H9 (cell line): ENCODE measurements at regions not wholly inside any gene's neighbourhood (a gene's known extent, or its start where the extent isn't known, plus 50 kb on each side); places are given as distances from the start of the nearest gene placed in this dataset.

Source experiments
- DNase-seq: peaks from one replicate; pipeline ENCODE4 v3.0.0-alpha.2; 2017
- H2AFZ ChIP-seq: one replicate; pipeline ENCODE4 v1.6.1; 2013; ENCODE audit warnings: mild to moderate bottlenecking, low read length, control low read depth, moderate library complexity
- H2AK5ac ChIP-seq: 2 replicates; pipeline ENCODE4 v1.6.1; 2013; ENCODE audit warnings: low read length, control low read depth, mixed read lengths; ENCODE audit not compliant: insufficient read length
- H2BK120ac ChIP-seq: one replicate; pipeline ENCODE4 v1.6.1; 2013; ENCODE audit warnings: low read depth, mild to moderate bottlenecking, low read length, control low read depth, inconsistent platforms; ENCODE audit not compliant: poor library complexity, severe bottlenecking
- H2BK12ac ChIP-seq: 2 replicates; pipeline ENCODE4 v1.6.1; 2013; ENCODE audit warnings: low read length, control low read depth, mixed read lengths, low read depth; ENCODE audit not compliant: insufficient read length
- H2BK15ac ChIP-seq: 2 replicates; pipeline ENCODE4 v1.6.1; 2013; ENCODE audit warnings: low read depth, low read length, control low read depth
- H2BK20ac ChIP-seq: one replicate; pipeline ENCODE4 v1.6.1; 2013; ENCODE audit warnings: low read depth, mild to moderate bottlenecking, low read length, control low read depth, inconsistent platforms; ENCODE audit not compliant: poor library complexity, severe bottlenecking
- H2BK5ac ChIP-seq: 2 replicates; pipeline ENCODE4 v1.6.1; 2013; ENCODE audit warnings: low read length, control low read depth, mixed read lengths; ENCODE audit not compliant: insufficient read length
- H3K14ac ChIP-seq: 2 replicates; pipeline ENCODE4 v1.6.1; 2013; ENCODE audit warnings: low read length, control low read depth; ENCODE audit not compliant: insufficient read depth
- H3K18ac ChIP-seq: 2 replicates; pipeline ENCODE4 v1.6.1; 2013; ENCODE audit warnings: low read depth, mild to moderate bottlenecking, mixed read lengths, low read length, control low read depth; ENCODE audit not compliant: insufficient read length
- H3K23ac ChIP-seq: 2 replicates; pipeline ENCODE4 v1.6.1; 2013; ENCODE audit warnings: low read length, control low read depth, mixed read lengths, low read depth; ENCODE audit not compliant: insufficient read length
- H3K23me2 ChIP-seq: 2 replicates; pipeline ENCODE4 v1.6.1; 2013; ENCODE audit warnings: low read depth, mild to moderate bottlenecking, mixed read lengths, low read length, control low read depth; ENCODE audit not compliant: insufficient read length, poor library complexity, severe bottlenecking
- H3K27ac ChIP-seq: 2 replicates; pipeline ENCODE4 v1.5.1; 2013; ENCODE audit warnings: low read length, control low read depth, mixed read lengths, low read depth; ENCODE audit not compliant: insufficient read length
- H3K27me3 ChIP-seq: 2 replicates; pipeline ENCODE4 v1.6.1; 2013; ENCODE audit warnings: low read length, control low read depth, inconsistent platforms; ENCODE audit not compliant: insufficient read depth
- H3K4ac ChIP-seq: 2 replicates; pipeline ENCODE4 v1.6.1; 2013; ENCODE audit warnings: low read depth, mild to moderate bottlenecking, control low read depth, inconsistent platforms, low read length, moderate library complexity
- H3K4me1 ChIP-seq: 2 replicates; pipeline ENCODE4 v1.6.1; 2013; ENCODE audit warnings: low read length, control low read depth, inconsistent platforms; ENCODE audit not compliant: insufficient read depth
- H3K4me2 ChIP-seq: 2 replicates; pipeline ENCODE4 v1.6.1; 2013; ENCODE audit warnings: low read length, control low read depth, mixed read lengths; ENCODE audit not compliant: insufficient read length, insufficient read depth
- H3K56ac ChIP-seq: 2 replicates; pipeline ENCODE4 v1.6.1; 2013; ENCODE audit warnings: low read depth, mild to moderate bottlenecking, mixed read lengths, low read length, control low read depth; ENCODE audit not compliant: insufficient read length
- H3K79me1 ChIP-seq: 2 replicates; pipeline ENCODE4 v1.6.1; 2013; ENCODE audit warnings: low read depth, mild to moderate bottlenecking, moderate library complexity, low read length, control low read depth, inconsistent platforms; ENCODE audit not compliant: insufficient read depth, poor library complexity, severe bottlenecking
- H3K79me2 ChIP-seq: 2 replicates; pipeline ENCODE4 v1.6.1; 2013; ENCODE audit warnings: low read length, control low read depth, inconsistent platforms; ENCODE audit not compliant: insufficient read depth
- H3K9ac ChIP-seq: 2 replicates; pipeline ENCODE4 v1.6.1; 2013; ENCODE audit warnings: low read length, control low read depth, mixed read lengths; ENCODE audit not compliant: insufficient read length; ENCODE audit errors: extremely low read depth
- H3K9me3 ChIP-seq: one replicate; pipeline ENCODE4 v1.6.1; 2013; ENCODE audit warnings: low read depth, low read length, inconsistent platforms; ENCODE audit not compliant: control insufficient read depth
- H3T11ph ChIP-seq: one replicate; pipeline ENCODE4 v1.6.1; 2013; ENCODE audit warnings: mild to moderate bottlenecking, low read length, control low read depth, inconsistent platforms
- H4K20me1 ChIP-seq: one replicate; pipeline ENCODE4 v1.6.1; 2013; ENCODE audit not compliant: control insufficient read depth, insufficient read length, insufficient read depth
- H4K5ac ChIP-seq: 2 replicates; pipeline ENCODE4 v1.6.1; 2013; ENCODE audit warnings: low read depth, mild to moderate bottlenecking, mixed read lengths, low read length, control low read depth; ENCODE audit not compliant: insufficient read length
- H4K8ac ChIP-seq: replicated peaks from 2 replicates; pipeline ENCODE4 v1.6.1; 2013; ENCODE audit warnings: low read length, control low read depth, mixed read lengths, low read depth; ENCODE audit not compliant: insufficient read length
- H4K91ac ChIP-seq: 2 replicates; pipeline ENCODE4 v1.6.1; 2013; ENCODE audit warnings: low read depth, mild to moderate bottlenecking, moderate library complexity, mixed read lengths, low read length, control low read depth; ENCODE audit not compliant: insufficient read length
- H3K27ac Mint-ChIP-seq, 3 experiments: 2 replicates in 2 of 3; 3 replicates in 1 of 3; pipeline ENCODE4 v1.8.0; 2020 to 2021; ENCODE audit warnings: mixed read lengths in 3 of 3, mild to moderate bottlenecking in 1 of 3, moderate library complexity in 1 of 3
- H3K27me3 Mint-ChIP-seq: 2 replicates; pipeline ENCODE4 v1.8.0; 2021; ENCODE audit warnings: low read depth, mild to moderate bottlenecking, moderate library complexity, mixed read lengths
- H3K36me3 Mint-ChIP-seq, 3 experiments: 2 replicates in 2 of 3; 3 replicates in 1 of 3; pipeline ENCODE4 v1.8.0; 2020 to 2021; ENCODE audit warnings: low read depth in 3 of 3, mixed read lengths in 3 of 3; ENCODE audit not compliant: insufficient read depth in 1 of 3
- H3K4me1 Mint-ChIP-seq, 2 experiments: 2 replicates each; pipeline ENCODE4 v1.8.0; 2020; ENCODE audit warnings: mixed read lengths in 2 of 2
- H3K4me3 Mint-ChIP-seq, 2 experiments: 2 replicates in 1 of 2; 3 replicates in 1 of 2; pipeline ENCODE4 v1.8.0; 2020 to 2021; ENCODE audit warnings: mild to moderate bottlenecking in 2 of 2, mixed read lengths in 2 of 2, moderate library complexity in 1 of 2
- H3K9me3 Mint-ChIP-seq, 2 experiments: 2 replicates in 1 of 2; 3 replicates in 1 of 2; pipeline ENCODE4 v1.8.0; 2020; ENCODE audit warnings: mild to moderate bottlenecking in 2 of 2, mixed read lengths in 2 of 2, moderate library complexity in 1 of 2
- CTCF ChIP-seq: fragments of 200-600 bp; sonication (generic); conservative IDR thresholded peaks from 3 replicates; pipeline ENCODE4 v1.8.0; 2021; ENCODE audit warnings: antibody characterized with exemption, mild to moderate bottlenecking
- WGBS: extraction: QIAGEN DNeasy Blood & Tissue Kit; methylation state at CpG from one replicate; pipeline ENCODE4 v1.1.7; 2013; ENCODE audit warnings: missing lambda C conversion rate, low lambda C conversion rate, mixed read lengths; ENCODE audit not compliant: insufficient read length; ENCODE audit errors: extremely low coverage; 5-methylcytosine and 5-hydroxymethylcytosine counted together

GRCh38 chr12:111172786-111173185, 196.1 kb downstream of the PHETA1 start:
- Mint-ChIP-seq H3K36me3 (no peaks in the 10 kb centered on the region), H3K4me3 (no peak overlapping the region), H3K27ac (peak overlapping the region in 1 of 3 experiments; percentile 23; a peak in 2 of 7 replicates), H3K4me1 (peaks cover 6 to 12% of the 10 kb centered on the region in 2 experiments; a peak in 3 of 4 replicates), H3K9me3 (no peaks in the 10 kb centered on the region), H3K27me3 (no peaks in the 10 kb centered on the region)
- H3K79me1 ChIP-seq = no peaks in the 10 kb centered on the region
- no peaks in the 10 kb centered on the region for H3K27me3 ChIP-seq
- H3K79me2 ChIP-seq = 0 out of 2 replicates have a peak, but pooled peaks cover 2% of the 10 kb centered on the region
- no peak for TF ChIP-seq CTCF
- H3K27ac ChIP-seq = no peak overlapping the region
- no CpG with 5 or more reads among the region's 8 CpGs for WGBS
- no peak overlapping the region for H3K4me2 ChIP-seq
- no peak overlapping the region for H3K56ac ChIP-seq
- H3K9ac ChIP-seq = no peak overlapping the region
- H2AK5ac ChIP-seq = no peak overlapping the region
- no peaks in the 10 kb centered on the region for H3K23me2 ChIP-seq
- H3K23ac ChIP-seq = no peak overlapping the region
- H4K20me1 ChIP-seq = no peaks in the 10 kb centered on the region
- H3K9me3 ChIP-seq = no peaks in the 10 kb centered on the region
- H2AFZ ChIP-seq = no peak overlapping the region
- no peak overlapping the region for H2BK5ac ChIP-seq
- no peak overlapping the region for H3K4ac ChIP-seq
- no peaks in the 10 kb centered on the region for H3K4me1 ChIP-seq
- H2BK120ac ChIP-seq = no peak overlapping the region
- no peak overlapping the region for H3K18ac ChIP-seq
- no peak overlapping the region for H3K14ac ChIP-seq
- no peak for DNase-seq
- no peak overlapping the region for H3T11ph ChIP-seq
- H4K91ac ChIP-seq = no peak overlapping the region
- H2BK20ac ChIP-seq = no peak overlapping the region
- H4K8ac ChIP-seq = no peak overlapping the region
- H2BK15ac ChIP-seq = no peak overlapping the region
- H2BK12ac ChIP-seq = no peak overlapping the region
- no peak overlapping the region for H4K5ac ChIP-seq
